Stomach (tissue), 8 donors: ENCODE measurements at regions not wholly inside any gene's neighbourhood (a gene's known extent, or its start where the extent isn't known, plus 50 kb on each side); places are given as distances from the start of the nearest gene placed in this dataset.

Experiments
- DNase-seq, 2 donors: peaks; one replicate each; pipeline versions ENCODE4 v3.0.0 to v3.0.0-alpha.2; 2013 to 2019
- H3K27ac ChIP-seq, 5 donors: fragments of 200-600 bp in 4 of 5; sonication (generic) in 4 of 5; one replicate each; pipeline ENCODE4 v1.5.1; 2013 to 2019; ENCODE audit warnings: mild to moderate bottlenecking in 1 of 5, moderate library complexity in 1 of 5
- H3K27me3 ChIP-seq, 3 donors: fragments of 200-600 bp; sonication (generic); one replicate each; pipeline ENCODE4 v1.5.1; 2017 to 2019; ENCODE audit warnings: mixed run types in 1 of 3
- H3K36me3 ChIP-seq, 4 donors: fragments of 200-600 bp; sonication (generic); 1 replicate in 3 of 4; 2 replicates in 1 of 4; pipeline ENCODE4 v1.5.1; 2016 to 2019
- H3K4me1 ChIP-seq, 4 donors: fragments of 200-600 bp; sonication (generic); one replicate each; pipeline ENCODE4 v1.5.1; 2016 to 2019
- H3K4me3 ChIP-seq, 4 donors: fragments of 200-600 bp; sonication (generic) in 3 of 4; one replicate each; pipeline ENCODE4 v1.5.1; 2016 to 2019; ENCODE audit warnings: mild to moderate bottlenecking in 1 of 4
- H3K9me3 ChIP-seq, 4 donors: fragments of 200-600 bp; sonication (generic); one replicate each; pipeline ENCODE4 v1.5.1; 2016 to 2019
- EP300 ChIP-seq: sonication (generic); formaldehyde crosslinking; IDR thresholded peaks from one replicate; pipeline ENCODE4 v1.6.1; 2017; ENCODE audit warnings: antibody characterized with exemption
- POLR2A ChIP-seq, 4 donors: fragments of 450-650 bp; IDR thresholded peaks; one replicate each; pipeline ENCODE4 v1.6.1; 2016; ENCODE audit warnings: antibody characterized with exemption in 4 of 4, control low read depth in 2 of 4, mild to moderate bottlenecking in 1 of 4, moderate library complexity in 1 of 4
- POLR2AphosphoS5 ChIP-seq, 3 donors: sonication (generic); formaldehyde crosslinking; IDR thresholded peaks; one replicate each; pipeline ENCODE4 v1.6.1; 2016; ENCODE audit warnings: antibody characterized with exemption in 3 of 3
- WGBS, 5 donors: extraction: QIAGEN DNeasy Blood & Tissue Kit in 3 of 5; methylation state at CpG; one replicate each; pipeline versions ENCODE4 v1.1.5 to v1.1.7; 2013 to 2018; 5-methylcytosine and 5-hydroxymethylcytosine counted together
- intact Hi-C: fragments of 100-400 bp; cut with DNase I; formaldehyde crosslinking; loops from one replicate; pipeline ENCODE4 v1.15.1; 2023; ENCODE audit warnings: low total_unique reads
- TF ChIP-seq, protein P1 (sequence below), 7 experiments: fragments of 450-650 bp in 4 of 7; fragments of 200-600 bp in 3 of 7; sonication (generic) in 3 of 7; IDR thresholded peaks; one replicate each; pipeline ENCODE4 v1.5.1; 2016 to 2019; ENCODE audit warnings: antibody characterized with exemption in 7 of 7, control low read depth in 2 of 7, mild to moderate bottlenecking in 1 of 7
- donor health status: healthy with polysubstance abuse.
- donor health status: Bipolar disorder and iron deficiency.
- donor health status: healthy.

DNA sequence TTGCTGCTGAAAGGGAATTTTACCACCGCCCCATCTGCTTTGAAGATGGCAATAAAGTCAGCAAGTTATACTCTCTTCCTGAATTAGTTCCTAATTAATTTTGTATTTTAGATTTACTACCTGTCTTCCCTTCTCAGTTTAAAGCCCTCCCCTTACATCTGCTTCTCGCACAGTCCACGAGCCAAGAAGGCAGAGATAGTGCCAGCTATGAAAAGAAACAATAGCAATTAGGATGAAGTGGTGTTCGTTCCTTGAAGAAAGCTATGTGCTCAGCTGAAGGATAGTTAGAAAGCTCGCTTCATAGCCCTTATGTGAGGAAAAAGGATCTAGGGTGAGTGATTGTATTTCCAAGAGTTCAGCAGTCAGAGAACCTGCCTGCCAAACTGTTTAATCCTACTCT, 1678.8 kb upstream of the TENM3 start:
- no peaks in the 10 kb centered on the region for H3K36me3 ChIP-seq
- no peaks in the 10 kb centered on the region for H3K9me3 ChIP-seq
- no peak overlapping the region for H3K4me3 ChIP-seq
- H3K4me1 ChIP-seq: no peaks in the 10 kb centered on the region
- 66 to 75% (median 69%) methylated on average over 5 of the region's 5 CpGs for WGBS, 5 donors
- DNase-seq: no peak
- H3K27ac ChIP-seq: no peak overlapping the region
- no peaks in the 10 kb centered on the region for H3K27me3 ChIP-seq
- intact Hi-C loops: no loop called here
- TF ChIP-seq, protein P1, sequence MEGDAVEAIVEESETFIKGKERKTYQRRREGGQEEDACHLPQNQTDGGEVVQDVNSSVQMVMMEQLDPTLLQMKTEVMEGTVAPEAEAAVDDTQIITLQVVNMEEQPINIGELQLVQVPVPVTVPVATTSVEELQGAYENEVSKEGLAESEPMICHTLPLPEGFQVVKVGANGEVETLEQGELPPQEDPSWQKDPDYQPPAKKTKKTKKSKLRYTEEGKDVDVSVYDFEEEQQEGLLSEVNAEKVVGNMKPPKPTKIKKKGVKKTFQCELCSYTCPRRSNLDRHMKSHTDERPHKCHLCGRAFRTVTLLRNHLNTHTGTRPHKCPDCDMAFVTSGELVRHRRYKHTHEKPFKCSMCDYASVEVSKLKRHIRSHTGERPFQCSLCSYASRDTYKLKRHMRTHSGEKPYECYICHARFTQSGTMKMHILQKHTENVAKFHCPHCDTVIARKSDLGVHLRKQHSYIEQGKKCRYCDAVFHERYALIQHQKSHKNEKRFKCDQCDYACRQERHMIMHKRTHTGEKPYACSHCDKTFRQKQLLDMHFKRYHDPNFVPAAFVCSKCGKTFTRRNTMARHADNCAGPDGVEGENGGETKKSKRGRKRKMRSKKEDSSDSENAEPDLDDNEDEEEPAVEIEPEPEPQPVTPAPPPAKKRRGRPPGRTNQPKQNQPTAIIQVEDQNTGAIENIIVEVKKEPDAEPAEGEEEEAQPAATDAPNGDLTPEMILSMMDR (IDR thresholded peaks at IDR 0.05): no peak

DNA sequence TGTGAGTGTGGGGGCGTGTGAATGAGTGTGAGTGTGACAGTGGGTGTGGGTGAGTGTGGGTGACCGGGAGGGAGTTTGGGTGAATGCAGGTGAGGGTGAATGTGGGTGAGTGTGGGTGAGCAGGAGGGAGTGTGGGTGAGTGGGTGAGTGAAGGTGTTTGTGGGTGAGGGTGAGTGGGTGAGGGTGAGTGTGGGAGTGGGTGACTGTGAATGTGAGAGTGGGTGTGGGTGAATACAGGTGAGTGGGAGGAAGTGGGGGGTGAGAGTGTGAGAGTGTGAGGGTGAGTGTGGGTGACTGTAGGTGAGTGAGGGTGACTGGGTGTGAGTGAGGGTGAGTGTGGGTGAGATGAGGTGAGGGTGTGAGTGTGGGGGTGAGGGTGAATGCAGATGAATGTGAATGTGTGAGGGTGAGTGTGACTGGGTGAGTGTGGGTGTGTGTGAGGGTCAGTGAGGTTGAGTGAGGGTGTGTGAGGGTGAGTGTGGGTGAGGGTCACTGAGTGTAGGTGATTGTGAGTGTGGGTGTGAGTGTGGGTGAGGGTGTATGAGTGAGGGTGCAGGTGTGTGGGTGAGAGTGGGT, 1677.3 kb upstream of the TENM3 start:
- H3K4me1 ChIP-seq: no peaks in the 10 kb centered on the region
- no peak overlapping the region for H3K4me3 ChIP-seq
- no peaks in the 10 kb centered on the region for H3K27me3 ChIP-seq
- H3K36me3 ChIP-seq: no peaks in the 10 kb centered on the region
- TF ChIP-seq EP300: no peak
- TF ChIP-seq POLR2A (IDR thresholded peaks at IDR 0.05): no peak
- TF ChIP-seq POLR2AphosphoS5 (IDR thresholded peaks at IDR 0.05): no peak
- TF ChIP-seq, protein P1 (IDR thresholded peaks at IDR 0.05): no peak
- no peaks in the 10 kb centered on the region for H3K9me3 ChIP-seq
- intact Hi-C loops: no loop called here
- no peak for DNase-seq
- H3K27ac ChIP-seq: no peak overlapping the region
- WGBS, 5 donors: 43 to 85% (median 73%) methylated on average over 2 of the region's 2 CpGs

DNA sequence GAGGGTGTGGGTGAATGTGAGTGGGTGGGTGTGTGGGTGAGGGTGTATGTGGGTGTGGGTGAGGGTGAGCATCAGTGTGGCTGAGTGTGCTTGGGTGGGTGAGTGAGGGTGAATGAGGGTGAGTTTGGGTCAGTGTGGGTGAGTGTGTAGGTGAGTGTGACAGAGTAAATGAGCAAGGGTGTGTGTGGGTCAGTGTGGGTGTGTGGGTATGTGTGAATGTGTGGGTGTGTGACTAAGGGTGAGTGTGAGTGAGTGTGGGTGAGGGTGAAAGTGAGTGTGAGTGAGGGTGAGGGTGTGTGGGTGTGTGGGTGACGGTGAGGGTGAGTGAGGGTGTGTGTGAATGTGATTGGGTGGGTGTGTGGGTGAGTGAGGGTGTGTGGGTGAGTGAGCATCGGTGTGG, 1676.7 kb upstream of the TENM3 start:
- intact Hi-C loops: no loop called here
- TF ChIP-seq POLR2A (IDR thresholded peaks at IDR 0.05): no peak
- TF ChIP-seq EP300: no peak
- TF ChIP-seq, protein P1 (IDR thresholded peaks at IDR 0.05): no peak
- no peak for TF ChIP-seq POLR2AphosphoS5 (IDR thresholded peaks at IDR 0.05)
- H3K27ac ChIP-seq: no peak overlapping the region
- H3K4me1 ChIP-seq: no peaks in the 10 kb centered on the region
- no peaks in the 10 kb centered on the region for H3K27me3 ChIP-seq
- no peak for DNase-seq
- no peaks in the 10 kb centered on the region for H3K9me3 ChIP-seq
- H3K4me3 ChIP-seq: no peak overlapping the region
- WGBS, 5 donors: 49 to 93% (median 72%) methylated on average over 2 of the region's 2 CpGs
- H3K36me3 ChIP-seq: no peaks in the 10 kb centered on the region

DNA sequence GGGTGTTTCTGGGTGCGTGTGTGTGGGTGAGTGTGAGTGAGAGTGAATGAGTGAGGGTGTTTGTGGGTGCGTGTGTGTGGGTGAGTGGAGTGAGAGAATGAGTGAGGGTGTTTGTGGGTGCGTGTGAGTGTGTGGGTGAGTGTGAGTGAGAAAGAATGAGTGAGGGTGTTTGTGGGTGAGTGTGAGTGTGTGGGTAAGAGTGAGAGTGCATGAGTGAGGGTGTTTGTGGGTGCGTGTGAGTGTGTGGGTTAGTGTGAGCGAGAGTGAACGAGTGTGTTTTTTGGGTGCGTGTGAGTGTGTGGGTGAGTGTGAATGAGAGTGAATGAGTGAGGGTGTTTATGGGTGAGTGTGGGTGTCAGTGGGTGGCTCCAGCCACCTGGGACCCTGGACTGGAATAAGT, 1676.1 kb upstream of the TENM3 start:
- TF ChIP-seq POLR2AphosphoS5 (IDR thresholded peaks at IDR 0.05): no peak
- no peak for TF ChIP-seq POLR2A (IDR thresholded peaks at IDR 0.05)
- no peak for TF ChIP-seq EP300
- TF ChIP-seq, protein P1 (IDR thresholded peaks at IDR 0.05): no peak
- no peak overlapping the region for H3K27ac ChIP-seq
- no peaks in the 10 kb centered on the region for H3K36me3 ChIP-seq
- intact Hi-C loops: no loop called here
- no peak overlapping the region for H3K4me3 ChIP-seq
- no peaks in the 10 kb centered on the region for H3K9me3 ChIP-seq
- DNase-seq: no peak
- WGBS, 5 donors: 78 to 93% (median 86%) methylated on average over 7 of the region's 7 CpGs
- no peaks in the 10 kb centered on the region for H3K4me1 ChIP-seq
- H3K27me3 ChIP-seq: no peaks in the 10 kb centered on the region
